ENCODE measurements at regions not wholly inside any gene's neighbourhood (a gene's known extent, or its start where the extent isn't known, plus 50 kb on each side); places are given as distances from the start of the nearest gene placed in this dataset.

GRCh38 chr2:40975151-40975550, 523.3 kb upstream of the SLC8A1 start:
- Histone ChIP-seq H3K36me3 (ENCODE audit: control insufficient read depth in 4 of 4, insufficient read depth in 3 of 4, low read depth in 1 of 4, low read length in 3 of 4) (no peaks in the 10 kb centered on the region), H3K4me3 (ENCODE audit: low read depth in 1 of 3, low read length in 3 of 3) (no peak overlapping the region), H3K27ac (ENCODE audit: low read depth in 1 of 2, low read length in 2 of 2) (no peak overlapping the region), H3K27me3 (ENCODE audit: control insufficient read depth in 4 of 4, insufficient read depth in 4 of 4, low read length in 3 of 4) (no peaks in the 10 kb centered on the region), H3K9me3 (ENCODE audit: control insufficient read depth in 4 of 4, low read length in 3 of 4) (no peaks in the 10 kb centered on the region), H3K9ac (ENCODE audit: low read depth in 1 of 2, low read length in 2 of 2) (no peak overlapping the region), H3K4me1 (ENCODE audit: control insufficient read depth in 4 of 4, insufficient read depth in 4 of 4, low read length in 3 of 4) (no peaks in the 10 kb centered on the region)
- 71% methylated on average over 4 of the region's 4 CpGs for WGBS
- no peak for DNase-seq (ENCODE audit: low spot score)
- TF ChIP-seq MAX (IDR thresholded peaks at IDR 0.05) = no peak
- TF ChIP-seq REST (IDR thresholded peaks at IDR 0.05) = no peak
- TF ChIP-seq ATF3 (IDR thresholded peaks at IDR 0.05) = no peak
- TF ChIP-seq RXRA (IDR thresholded peaks at IDR 0.05) = no peak
- TF ChIP-seq ZBTB33 (IDR thresholded peaks at IDR 0.05) = no peak
- TF ChIP-seq SP1 (IDR thresholded peaks at IDR 0.05) = no peak
- TF ChIP-seq JUND (IDR thresholded peaks at IDR 0.05) = no peak
- TF ChIP-seq CTCF (IDR thresholded peaks at IDR 0.05; ENCODE audit: low read depth, low read length, missing input control) = no peak
- TF ChIP-seq YY1 (IDR thresholded peaks at IDR 0.05) = no peak
- TF ChIP-seq RAD21 (IDR thresholded peaks at IDR 0.05) = no peak
- TF ChIP-seq NR2F2 (IDR thresholded peaks at IDR 0.05) = no peak
- TF ChIP-seq TAF1 (conservative IDR thresholded peaks at IDR 0.05) = no peak
- no peak for TF ChIP-seq FOXA1 (IDR thresholded peaks at IDR 0.05)
- TF ChIP-seq HNF4A (conservative IDR thresholded peaks at IDR 0.05) = no peak
- no peak for TF ChIP-seq HNF4G (IDR thresholded peaks at IDR 0.05)
- TF ChIP-seq GABPA (IDR thresholded peaks at IDR 0.05 in 1 of 2, conservative IDR thresholded peaks at IDR 0.05 in 1 of 2) = no peak
- TF ChIP-seq EGR1 (IDR thresholded peaks at IDR 0.05; ENCODE audit: low read depth in 2 of 2) = no peak
- no peak for TF ChIP-seq FOXA2 (IDR thresholded peaks at IDR 0.05)
